HCT116 (cell line): ENCODE measurements at regions not wholly inside any gene's neighbourhood (a gene's known extent, or its start where the extent isn't known, plus 50 kb on each side); places are given as distances from the start of the nearest gene placed in this dataset.

Experiments
- EZH2 ChIP-seq: fragments of 200-600 bp; sonication (generic); IDR thresholded peaks from 2 replicates; pipeline ENCODE4 v1.6.1; 2017; ENCODE audit warnings: antibody characterized with exemption, mixed run types
- EZH2phosphoT487 ChIP-seq: fragments of 200-600 bp; IDR thresholded peaks from 2 replicates; pipeline ENCODE4 v1.6.1; 2018; ENCODE audit warnings: antibody characterized with exemption, borderline replicate concordance
- YY1 ChIP-seq: IDR thresholded peaks from 2 replicates; pipeline ENCODE4 v1.6.1; 2011; ENCODE audit warnings: low read length, low read depth, moderate library complexity, mild to moderate bottlenecking; ENCODE audit not compliant: insufficient replicate concordance; ENCODE audit errors: extremely low read depth

- no peak for TF ChIP-seq EZH2
- no peak for TF ChIP-seq EZH2phosphoT487
- no peak for TF ChIP-seq YY1
These were observed 176.8 kb upstream of the PTBP2 start for GRCh38 chr1:96544831-96545221.
